Progenitor cell of endocrine pancreas (in vitro differentiated cells): ENCODE measurements at regions not wholly inside any gene's neighbourhood (a gene's known extent, or its start where the extent isn't known, plus 50 kb on each side); places are given as distances from the start of the nearest gene placed in this dataset.

ENCODE experiments used
- DNase-seq: peaks from one replicate; pipeline ENCODE4 v3.0.0; 2021; ENCODE audit warnings: low spot score; ENCODE audit not compliant: unreplicated experiment
- H3K27ac Mint-ChIP-seq: 2 replicates; pipeline ENCODE4 v1.8.0; 2021; ENCODE audit warnings: mild to moderate bottlenecking, moderate library complexity, mixed read lengths
- H3K27me3 Mint-ChIP-seq: 2 replicates; pipeline ENCODE4 v1.8.0; 2021; ENCODE audit warnings: mixed read lengths
- H3K36me3 Mint-ChIP-seq: 2 replicates; pipeline ENCODE4 v1.8.0; 2022; ENCODE audit warnings: mixed read lengths; ENCODE audit not compliant: insufficient read depth
- H3K4me1 Mint-ChIP-seq: 2 replicates; pipeline ENCODE4 v1.8.0; 2021; ENCODE audit warnings: low read depth, mixed read lengths
- H3K4me3 Mint-ChIP-seq: 2 replicates; pipeline ENCODE4 v1.8.0; 2021; ENCODE audit warnings: low read depth, mild to moderate bottlenecking, moderate library complexity, mixed read lengths
- H3K9me3 Mint-ChIP-seq: 2 replicates; pipeline ENCODE4 v1.8.0; 2021; ENCODE audit warnings: low read depth, mixed read lengths
- TF ChIP-seq, protein P1 (sequence below): fragments of 200-600 bp; sonication (generic); IDR thresholded peaks from one replicate; pipeline ENCODE4 v1.5.0; 2021; ENCODE audit warnings: antibody characterized with exemption, mild to moderate bottlenecking; ENCODE audit not compliant: unreplicated experiment

DNA sequence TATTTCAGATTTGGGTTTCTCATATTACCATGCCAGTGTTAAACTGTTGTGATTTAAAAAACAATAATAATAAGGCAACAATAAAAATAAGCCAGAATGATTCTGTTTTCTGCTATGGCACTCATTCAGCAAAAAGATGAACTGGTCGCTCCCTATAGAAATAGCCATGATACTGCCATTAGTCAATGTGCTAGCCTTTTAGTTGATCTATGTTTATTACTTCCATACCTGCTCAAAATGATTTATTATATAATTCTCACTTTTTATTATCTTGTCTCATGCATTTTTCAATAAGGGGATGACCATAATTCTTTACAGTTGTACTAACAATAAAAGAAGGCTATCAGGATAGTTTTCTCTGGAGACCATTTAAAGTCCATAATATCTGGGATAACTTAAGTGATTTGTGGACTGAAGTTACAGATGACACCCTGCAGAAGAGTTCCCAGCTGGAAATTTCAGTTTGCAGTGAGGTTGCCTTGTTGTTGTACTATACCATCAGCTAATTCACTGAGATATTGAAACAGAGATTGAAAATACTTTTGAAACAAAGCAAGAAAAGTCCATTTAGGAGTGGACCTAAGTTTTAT, 334.3 kb downstream of the GABRB2 start:
- Mint-ChIP-seq H3K27me3 (no peaks in the 10 kb centered on the region), H3K9me3 (peaks cover 3% of the 10 kb centered on the region), H3K36me3 (no peaks in the 10 kb centered on the region), H3K4me3 (no peak overlapping the region), H3K27ac (no peak overlapping the region), H3K4me1 (no peaks in the 10 kb centered on the region)
- DNase-seq = no peak
- TF ChIP-seq, protein P1, sequence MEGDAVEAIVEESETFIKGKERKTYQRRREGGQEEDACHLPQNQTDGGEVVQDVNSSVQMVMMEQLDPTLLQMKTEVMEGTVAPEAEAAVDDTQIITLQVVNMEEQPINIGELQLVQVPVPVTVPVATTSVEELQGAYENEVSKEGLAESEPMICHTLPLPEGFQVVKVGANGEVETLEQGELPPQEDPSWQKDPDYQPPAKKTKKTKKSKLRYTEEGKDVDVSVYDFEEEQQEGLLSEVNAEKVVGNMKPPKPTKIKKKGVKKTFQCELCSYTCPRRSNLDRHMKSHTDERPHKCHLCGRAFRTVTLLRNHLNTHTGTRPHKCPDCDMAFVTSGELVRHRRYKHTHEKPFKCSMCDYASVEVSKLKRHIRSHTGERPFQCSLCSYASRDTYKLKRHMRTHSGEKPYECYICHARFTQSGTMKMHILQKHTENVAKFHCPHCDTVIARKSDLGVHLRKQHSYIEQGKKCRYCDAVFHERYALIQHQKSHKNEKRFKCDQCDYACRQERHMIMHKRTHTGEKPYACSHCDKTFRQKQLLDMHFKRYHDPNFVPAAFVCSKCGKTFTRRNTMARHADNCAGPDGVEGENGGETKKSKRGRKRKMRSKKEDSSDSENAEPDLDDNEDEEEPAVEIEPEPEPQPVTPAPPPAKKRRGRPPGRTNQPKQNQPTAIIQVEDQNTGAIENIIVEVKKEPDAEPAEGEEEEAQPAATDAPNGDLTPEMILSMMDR = no peak

DNA sequence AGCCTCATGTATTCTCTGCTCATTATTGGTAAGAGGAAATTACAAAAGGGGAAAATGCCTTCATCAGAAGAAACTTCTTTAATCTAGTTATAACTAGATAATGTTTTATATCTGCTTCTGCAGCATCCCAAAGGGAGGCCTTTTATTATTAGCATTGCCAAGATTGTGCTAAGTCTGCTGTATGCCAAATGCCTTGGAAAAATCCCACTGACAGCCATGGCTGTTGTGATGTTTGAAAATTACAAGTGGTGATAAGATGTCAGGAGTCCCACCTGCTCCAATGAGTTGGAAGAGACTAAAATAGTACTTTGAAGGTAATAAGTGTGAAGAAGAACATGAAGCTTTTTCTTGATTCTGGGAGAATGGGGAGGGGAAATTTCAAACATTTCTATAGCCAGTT, 345.0 kb downstream of the GABRB2 start:
- Mint-ChIP-seq H3K4me1 (peaks cover 3% of the 10 kb centered on the region), H3K36me3 (no peaks in the 10 kb centered on the region), H3K9me3 (peaks cover 13% of the 10 kb centered on the region), H3K27me3 (no peaks in the 10 kb centered on the region), H3K27ac (no peak overlapping the region), H3K4me3 (no peak overlapping the region)
- TF ChIP-seq, protein P1 = no peak
- no peak for DNase-seq

DNA sequence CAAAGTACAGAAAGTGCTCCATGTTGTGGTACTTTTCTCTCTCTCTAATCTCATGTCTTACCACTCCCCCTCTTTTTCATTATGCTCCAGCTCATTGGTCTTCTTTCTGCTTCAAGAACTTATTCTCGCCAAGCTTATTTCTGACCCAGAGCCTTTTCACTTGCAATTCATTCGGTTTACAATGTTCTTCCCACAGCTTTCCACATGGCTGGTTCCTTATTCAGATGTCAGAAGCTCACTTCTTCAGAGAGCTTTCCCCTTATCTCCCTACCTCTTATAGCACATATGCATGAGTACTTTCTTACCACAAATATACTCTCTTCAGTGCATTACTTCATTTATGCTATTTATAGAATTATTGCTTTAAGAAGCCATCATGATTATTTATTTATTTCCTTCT, 338.8 kb upstream of the ATP10B start:
- peaks cover 5% of the 10 kb centered on the region for H3K4me1 Mint-ChIP-seq
- TF ChIP-seq, protein P1 = no peak
- DNase-seq = no peak

DNA sequence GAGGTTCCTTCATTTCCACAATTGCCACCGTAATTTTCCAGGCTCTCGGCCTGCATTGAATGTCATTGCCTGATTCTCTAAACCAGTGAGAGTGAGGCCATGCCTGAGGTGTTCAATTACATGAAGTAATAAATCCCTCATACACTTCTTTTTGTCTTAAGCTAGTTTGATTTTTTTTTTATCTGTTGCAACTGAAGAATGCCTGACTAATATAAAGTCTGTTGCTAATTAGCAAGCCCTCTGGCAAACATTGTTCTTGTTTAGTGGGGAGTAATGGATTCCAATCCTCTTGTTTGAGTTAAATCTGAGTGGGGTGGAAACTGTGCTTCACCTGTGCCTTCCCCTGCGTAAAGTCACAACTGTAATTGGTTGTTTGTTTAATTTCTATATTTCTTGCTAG, 338.1 kb upstream of the ATP10B start:
- no peak for DNase-seq
- no peak overlapping the region for H3K27ac Mint-ChIP-seq

More for the DNA sequence above, 338.8 kb upstream of the ATP10B start:
- Mint-ChIP-seq H3K9me3 (no peaks in the 10 kb centered on the region), H3K36me3 (no peaks in the 10 kb centered on the region), H3K27me3 (no peaks in the 10 kb centered on the region), H3K4me3 (no peak overlapping the region), H3K27ac (no peak overlapping the region)

DNA sequence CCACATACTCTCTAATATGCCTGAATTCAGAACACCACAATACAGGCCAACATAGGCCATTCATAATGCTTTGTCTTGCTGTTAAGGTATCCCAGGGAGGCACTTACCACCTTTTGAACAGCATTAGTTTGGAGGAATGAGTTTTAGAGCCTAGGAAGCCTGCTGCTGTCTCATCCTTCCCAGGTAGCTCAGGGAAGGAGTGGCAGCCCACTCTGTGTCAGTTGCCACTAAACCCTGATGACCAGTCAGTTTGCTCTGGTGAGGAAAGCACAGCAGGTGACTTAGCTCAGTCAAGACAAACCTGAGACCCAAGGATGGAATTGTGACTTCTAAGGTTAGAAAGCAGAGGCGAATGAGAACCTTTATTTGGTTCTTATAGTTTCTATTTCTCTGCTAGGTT, 337.4 kb upstream of the ATP10B start:
- H3K27ac Mint-ChIP-seq = no peak overlapping the region

More for the DNA sequence above, 338.1 kb upstream of the ATP10B start:
- Mint-ChIP-seq H3K36me3 (no peaks in the 10 kb centered on the region), H3K4me3 (no peak overlapping the region), H3K4me1 (peaks cover 5% of the 10 kb centered on the region), H3K9me3 (no peaks in the 10 kb centered on the region), H3K27me3 (no peaks in the 10 kb centered on the region)
- TF ChIP-seq, protein P1 = no peak

More for the DNA sequence above, 337.4 kb upstream of the ATP10B start:
- TF ChIP-seq, protein P1 = no peak
- H3K4me1 Mint-ChIP-seq = peaks cover 5% of the 10 kb centered on the region
- no peak overlapping the region for H3K4me3 Mint-ChIP-seq
- no peaks in the 10 kb centered on the region for H3K27me3 Mint-ChIP-seq
- no peaks in the 10 kb centered on the region for H3K36me3 Mint-ChIP-seq
- DNase-seq = no peak
- no peaks in the 10 kb centered on the region for H3K9me3 Mint-ChIP-seq
